OCI-LY1 (cell line): ENCODE measurements at regions not wholly inside any gene's neighbourhood (a gene's known extent, or its start where the extent isn't known, plus 50 kb on each side); places are given as distances from the start of the nearest gene placed in this dataset.

Source experiments
- H2AFZ ChIP-seq: fragments of 200-600 bp; sonication (generic), shearing (Covaris generic); 2 replicates; pipeline ENCODE4 v1.6.0; 2014; ENCODE audit warnings: antibody characterized with exemption, mild to moderate bottlenecking, low read length
- H3F3A ChIP-seq: fragments of 200-600 bp; sonication (generic), shearing (Covaris generic); 2 replicates; pipeline ENCODE4 v1.6.0; 2014; ENCODE audit warnings: mild to moderate bottlenecking, antibody characterized with exemption, low read length, moderate library complexity; ENCODE audit not compliant: insufficient read depth
- H3K27ac ChIP-seq: fragments of 200-600 bp; sonication (generic); 2 replicates; pipeline ENCODE4 v1.5.1; 2014; ENCODE audit warnings: low read length, mixed run types, mild to moderate bottlenecking, low read depth; ENCODE audit not compliant: poor library complexity, severe bottlenecking
- H3K27me3 ChIP-seq: fragments of 200-600 bp; sonication (generic); 2 replicates; pipeline ENCODE4 v1.6.0; 2014; ENCODE audit warnings: antibody characterized with exemption, mild to moderate bottlenecking, low read length, moderate library complexity; ENCODE audit not compliant: insufficient read depth
- H3K36me3 ChIP-seq: fragments of 200-600 bp; sonication (generic); 2 replicates; pipeline ENCODE4 v1.6.1; 2014; ENCODE audit warnings: mild to moderate bottlenecking, antibody characterized with exemption, low read length, moderate library complexity, mixed read lengths; ENCODE audit not compliant: insufficient read depth
- H3K4me1 ChIP-seq: fragments of 200-600 bp; sonication (generic); 2 replicates; pipeline ENCODE4 v1.5.1; 2014; ENCODE audit warnings: mild to moderate bottlenecking, low read length, moderate library complexity; ENCODE audit not compliant: insufficient read depth, severe bottlenecking
- H3K4me2 ChIP-seq: fragments of 200-600 bp; sonication (generic), shearing (Covaris generic); 2 replicates; pipeline ENCODE4 v1.6.1; 2014; ENCODE audit warnings: low read length
- H3K4me3 ChIP-seq: fragments of 200-600 bp; sonication (generic); 2 replicates; pipeline ENCODE4 v1.5.1; 2014; ENCODE audit warnings: low read length, low read depth, mild to moderate bottlenecking, mixed read lengths; ENCODE audit not compliant: poor library complexity, severe bottlenecking
- H3K79me2 ChIP-seq: fragments of 200-600 bp; shearing (Covaris generic); 2 replicates; pipeline ENCODE4 v1.6.1; 2016; ENCODE audit warnings: mixed run types, low read length, mixed read lengths; ENCODE audit not compliant: insufficient read depth
- H3K9ac ChIP-seq: fragments of 200-600 bp; sonication (generic), shearing (Covaris generic); 2 replicates; pipeline ENCODE4 v1.6.1; 2014; ENCODE audit warnings: mild to moderate bottlenecking, low read length, mixed read lengths
- H3K9me2 ChIP-seq: fragments of 200-600 bp; sonication (generic), shearing (Covaris generic); 2 replicates; pipeline ENCODE4 v1.6.1; 2014; ENCODE audit warnings: low read depth, mild to moderate bottlenecking, low read length, mixed read lengths
- H3K9me3 ChIP-seq: fragments of 200-600 bp; shearing (Covaris generic); 2 replicates; pipeline ENCODE4 v1.6.1; 2014; ENCODE audit warnings: low read length, mixed read lengths
- H4K20me1 ChIP-seq: fragments of 200-600 bp; sonication (generic), shearing (Covaris generic); 2 replicates; pipeline ENCODE4 v1.6.0; 2016; ENCODE audit warnings: mild to moderate bottlenecking, low read length; ENCODE audit not compliant: insufficient read depth
- EZH2 ChIP-seq: fragments of 200-600 bp; sonication (generic), shearing (Covaris generic); IDR thresholded peaks from 2 replicates; pipeline ENCODE4 v1.8.0; 2017; ENCODE audit warnings: borderline replicate concordance, mixed run types, mild to moderate bottlenecking, antibody characterized with exemption, low read length, moderate library complexity, mixed read lengths
- TF ChIP-seq, protein P1 (sequence below): fragments of 200-600 bp; sonication (generic), shearing (Covaris generic); IDR thresholded peaks from 2 replicates; pipeline ENCODE4 v1.5.1; 2017; ENCODE audit warnings: mild to moderate bottlenecking, antibody characterized with exemption, low read length, moderate library complexity, mixed read lengths

DNA sequence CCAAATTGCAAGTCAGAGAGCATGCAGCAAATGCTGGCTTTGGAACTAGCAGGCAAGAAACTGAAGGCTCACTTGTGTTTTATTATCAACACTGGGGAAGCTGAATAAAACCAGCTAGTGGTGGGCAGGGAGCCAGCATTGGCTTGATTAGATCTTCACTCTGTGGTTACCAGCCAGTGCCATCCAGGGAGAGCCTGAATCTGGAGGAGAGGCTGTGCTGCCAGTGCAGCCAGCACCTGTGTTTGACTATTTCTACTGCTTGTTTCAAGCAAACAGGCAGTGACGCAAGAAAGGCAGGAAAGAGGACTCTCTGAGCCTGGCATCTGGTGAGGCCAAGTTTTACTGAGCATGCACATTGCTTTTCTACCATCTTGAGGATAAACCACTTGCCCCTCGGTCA lies 247.0 kb downstream of the PHLDA1 start:
- H3K4me3 ChIP-seq = no peak overlapping the region
- H3K9me3 ChIP-seq = no peaks in the 10 kb centered on the region
- TF ChIP-seq, protein P1, sequence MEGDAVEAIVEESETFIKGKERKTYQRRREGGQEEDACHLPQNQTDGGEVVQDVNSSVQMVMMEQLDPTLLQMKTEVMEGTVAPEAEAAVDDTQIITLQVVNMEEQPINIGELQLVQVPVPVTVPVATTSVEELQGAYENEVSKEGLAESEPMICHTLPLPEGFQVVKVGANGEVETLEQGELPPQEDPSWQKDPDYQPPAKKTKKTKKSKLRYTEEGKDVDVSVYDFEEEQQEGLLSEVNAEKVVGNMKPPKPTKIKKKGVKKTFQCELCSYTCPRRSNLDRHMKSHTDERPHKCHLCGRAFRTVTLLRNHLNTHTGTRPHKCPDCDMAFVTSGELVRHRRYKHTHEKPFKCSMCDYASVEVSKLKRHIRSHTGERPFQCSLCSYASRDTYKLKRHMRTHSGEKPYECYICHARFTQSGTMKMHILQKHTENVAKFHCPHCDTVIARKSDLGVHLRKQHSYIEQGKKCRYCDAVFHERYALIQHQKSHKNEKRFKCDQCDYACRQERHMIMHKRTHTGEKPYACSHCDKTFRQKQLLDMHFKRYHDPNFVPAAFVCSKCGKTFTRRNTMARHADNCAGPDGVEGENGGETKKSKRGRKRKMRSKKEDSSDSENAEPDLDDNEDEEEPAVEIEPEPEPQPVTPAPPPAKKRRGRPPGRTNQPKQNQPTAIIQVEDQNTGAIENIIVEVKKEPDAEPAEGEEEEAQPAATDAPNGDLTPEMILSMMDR = no peak
- no peak for TF ChIP-seq EZH2
- no peaks in the 10 kb centered on the region for H3K4me1 ChIP-seq
- no peaks in the 10 kb centered on the region for H3K27me3 ChIP-seq
- no peak overlapping the region for H2AFZ ChIP-seq
- H3K9ac ChIP-seq = no peak overlapping the region
- no peaks in the 10 kb centered on the region for H3K9me2 ChIP-seq
- no peak overlapping the region for H3K27ac ChIP-seq
- no peaks in the 10 kb centered on the region for H3F3A ChIP-seq
- H3K36me3 ChIP-seq = no peaks in the 10 kb centered on the region
- no peak overlapping the region for H3K4me2 ChIP-seq
- no peaks in the 10 kb centered on the region for H4K20me1 ChIP-seq
- no peaks in the 10 kb centered on the region for H3K79me2 ChIP-seq

DNA sequence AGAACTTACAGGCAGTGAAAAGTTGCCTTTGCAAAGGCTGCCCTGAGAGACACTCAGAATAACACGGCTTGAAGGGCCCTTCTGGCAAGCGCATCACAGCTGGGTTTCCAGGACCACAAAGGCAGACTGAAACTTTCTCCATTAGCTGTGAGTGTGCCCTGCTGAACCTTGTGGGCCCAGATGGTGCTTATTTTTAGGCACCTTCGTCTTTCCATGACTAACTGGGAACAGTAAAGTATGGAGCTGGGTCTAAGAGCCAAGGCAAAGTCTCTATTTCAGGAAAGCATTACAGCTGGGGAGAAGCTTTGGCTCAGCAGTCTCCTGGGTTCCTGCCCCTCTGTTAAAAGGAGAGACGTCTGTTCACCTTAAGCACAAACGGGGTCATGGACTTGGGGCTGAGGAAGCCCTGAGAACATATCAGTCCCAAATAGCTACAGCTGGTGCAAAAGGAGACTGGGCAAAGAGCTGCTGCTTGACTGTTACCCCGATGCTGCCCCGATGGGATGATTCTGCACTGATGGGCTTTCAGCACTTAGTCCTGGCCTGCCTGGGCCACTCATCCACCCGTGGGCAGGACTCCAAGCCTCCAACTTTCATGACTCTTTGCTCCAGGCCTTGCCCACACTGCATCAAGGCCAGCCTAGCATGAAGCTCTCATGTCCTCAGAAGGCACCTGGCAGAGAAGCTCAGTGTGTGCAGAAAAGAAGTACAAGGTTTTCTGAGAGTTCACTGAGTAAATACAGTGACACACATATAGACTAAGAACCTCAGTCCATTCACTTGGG lies 248.3 kb downstream of the PHLDA1 start:
- Histone ChIP-seq H3K27me3 (no peaks in the 10 kb centered on the region), H3K36me3 (no peaks in the 10 kb centered on the region), H3K9me3 (no peaks in the 10 kb centered on the region), H3K4me2 (no peak overlapping the region), H3K4me3 (no peak overlapping the region), H3K27ac (no peak overlapping the region), H3K79me2 (no peaks in the 10 kb centered on the region), H3K9me2 (no peaks in the 10 kb centered on the region), H3K9ac (no peak overlapping the region), H3K4me1 (no peaks in the 10 kb centered on the region), H4K20me1 (no peaks in the 10 kb centered on the region), H3F3A (no peaks in the 10 kb centered on the region), H2AFZ (no peak overlapping the region)
- TF ChIP-seq EZH2 = no peak
- TF ChIP-seq, protein P1 = no peak

DNA sequence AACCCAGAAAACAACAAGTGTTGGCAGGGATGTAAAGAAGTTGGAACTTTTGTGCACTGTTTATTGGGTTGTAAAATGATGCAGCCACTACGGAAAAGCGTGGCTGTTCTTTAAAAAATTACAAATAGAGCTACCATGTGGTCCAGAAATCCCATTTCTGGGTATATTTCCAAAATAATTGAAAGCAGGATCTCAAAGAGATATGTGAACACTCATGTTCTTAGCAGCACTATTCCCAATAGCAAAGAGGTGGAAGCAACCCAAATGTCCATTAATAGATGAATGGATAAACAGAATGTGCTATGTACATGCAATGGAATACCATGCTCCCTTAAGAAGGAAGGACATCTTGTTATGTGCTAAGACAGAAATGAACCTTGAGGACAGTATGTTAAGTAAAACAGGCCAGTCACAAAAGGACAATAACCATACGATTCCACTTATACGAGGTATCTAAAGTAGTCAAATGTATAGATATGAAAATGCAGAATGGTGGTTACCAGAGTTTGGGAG lies 249.5 kb downstream of the PHLDA1 start:
- Histone ChIP-seq H3K4me1 (no peaks in the 10 kb centered on the region), H3F3A (no peaks in the 10 kb centered on the region), H3K9me2 (no peaks in the 10 kb centered on the region), H3K4me2 (no peak overlapping the region), H3K4me3 (no peak overlapping the region), H2AFZ (no peak overlapping the region), H3K27me3 (no peaks in the 10 kb centered on the region), H3K9ac (no peak overlapping the region), H3K27ac (no peak overlapping the region), H3K79me2 (no peaks in the 10 kb centered on the region), H4K20me1 (no peaks in the 10 kb centered on the region), H3K36me3 (no peaks in the 10 kb centered on the region), H3K9me3 (no peaks in the 10 kb centered on the region)
- TF ChIP-seq, protein P1 = no peak
- TF ChIP-seq EZH2 = no peak
